MCF 10A (cell line): ENCODE measurements at regions not wholly inside any gene's neighbourhood (a gene's known extent, or its start where the extent isn't known, plus 50 kb on each side); places are given as distances from the start of the nearest gene placed in this dataset.

Experiments
- BruUV-seq: library from RNA; stranded (reverse); fragments of 400-500 nt; replicated peaks from 2 replicates; lab custom pipeline; 2021; lab: Mats Ljungman, UMichigan
- CTCF ChIA-PET: fragments of 300-600 bp; sonication (Branson Sonifier 250); formaldehyde crosslinking; extraction: SDS; loops from one replicate; lab custom pipeline; 2021; ENCODE audit warnings: antibody characterized with exemption, inconsistent platforms; lab: Yijun Ruan, JAX
- POLR2A ChIA-PET: fragments of 300-600, 350-650 bp; sonication (Branson Sonifier 250); formaldehyde crosslinking; extraction: SDS; loops from one replicate; lab custom pipeline; 2020; ENCODE audit warnings: antibody characterized with exemption, inconsistent platforms; lab: Yijun Ruan, JAX
- DNase-seq: peaks from one replicate; pipeline ENCODE4 v3.0.0-alpha.2; 2018; ENCODE audit not compliant: unreplicated experiment
- H3K27ac Mint-ChIP-seq: one replicate; pipeline ENCODE4 v1.8.0; 2022; ENCODE audit warnings: mild to moderate bottlenecking, low read depth, mixed read lengths; ENCODE audit not compliant: unreplicated experiment
- H3K27me3 Mint-ChIP-seq: one replicate; pipeline ENCODE4 v1.8.0; 2022; ENCODE audit warnings: mixed read lengths; ENCODE audit not compliant: insufficient read depth, unreplicated experiment
- H3K36me3 Mint-ChIP-seq: one replicate; pipeline ENCODE4 v1.8.0; 2022; ENCODE audit warnings: mild to moderate bottlenecking, moderate library complexity, mixed read lengths; ENCODE audit not compliant: insufficient read depth, unreplicated experiment
- H3K4me1 Mint-ChIP-seq: one replicate; pipeline ENCODE4 v1.8.0; 2022; ENCODE audit warnings: mixed read lengths; ENCODE audit not compliant: insufficient read depth, unreplicated experiment
- H3K4me3 Mint-ChIP-seq: one replicate; pipeline ENCODE4 v1.8.0; 2022; ENCODE audit warnings: mild to moderate bottlenecking, moderate library complexity, mixed read lengths; ENCODE audit not compliant: unreplicated experiment
- H3K9me3 Mint-ChIP-seq: one replicate; pipeline ENCODE4 v1.8.0; 2022; ENCODE audit warnings: mixed read lengths; ENCODE audit not compliant: unreplicated experiment
- CTCF ChIP-seq: fragments of 200-600 bp; IDR thresholded peaks from one replicate; pipeline ENCODE4 v1.8.0; 2022; ENCODE audit warnings: antibody characterized with exemption, mild to moderate bottlenecking; ENCODE audit not compliant: unreplicated experiment
- intact Hi-C: fragments of 100-400 bp; cut with micrococcal nuclease; formaldehyde crosslinking; loops from 2 replicates; pipeline ENCODE4 v1.14.1; 2022

GRCh38 chr11:57123590-57123989, 58.2 kb upstream of the LRRC55 start:
- BruUV-seq, result no TSS peak
- intact Hi-C loops, result no loop called here
- H3K36me3 Mint-ChIP-seq, result no peaks in the 10 kb centered on the region
- peaks cover 11% of the 10 kb centered on the region for H3K4me1 Mint-ChIP-seq
- no peak for TF ChIP-seq CTCF
- CTCF ChIA-PET, result interaction anchor here (0.6 to 25.4 kb wide), 3 partner anchors 126 to 280 kb away, joined by 4 to 324 read pairs (median 4); no protein-coding TSS in a partner anchor
- DNase-seq, result no peak
- H3K27ac Mint-ChIP-seq, result no peak overlapping the region
- no peak overlapping the region for H3K4me3 Mint-ChIP-seq
- H3K9me3 Mint-ChIP-seq, result no peaks in the 10 kb centered on the region
- POLR2A ChIA-PET, result no interaction called here
- no peaks in the 10 kb centered on the region for H3K27me3 Mint-ChIP-seq

GRCh38 chr11:57124505-57124904, 57.2 kb upstream of the LRRC55 start:
- ChIA-PET CTCF (interaction anchor here (0.5 to 25.4 kb wide), 4 partner anchors 24 to 283 kb away, joined by 3 to 324 read pairs (median 4); no protein-coding TSS in a partner anchor), POLR2A (no interaction called here)
- intact Hi-C loops, result no loop called here
- no peak for TF ChIP-seq CTCF
- H3K27me3 Mint-ChIP-seq, result no peaks in the 10 kb centered on the region
- H3K36me3 Mint-ChIP-seq, result no peaks in the 10 kb centered on the region
- no TSS peak for BruUV-seq
- peaks cover 11% of the 10 kb centered on the region for H3K4me1 Mint-ChIP-seq
- no peak for DNase-seq
- H3K4me3 Mint-ChIP-seq, result no peak overlapping the region
- H3K9me3 Mint-ChIP-seq, result no peaks in the 10 kb centered on the region
- no peak overlapping the region for H3K27ac Mint-ChIP-seq

DNA sequence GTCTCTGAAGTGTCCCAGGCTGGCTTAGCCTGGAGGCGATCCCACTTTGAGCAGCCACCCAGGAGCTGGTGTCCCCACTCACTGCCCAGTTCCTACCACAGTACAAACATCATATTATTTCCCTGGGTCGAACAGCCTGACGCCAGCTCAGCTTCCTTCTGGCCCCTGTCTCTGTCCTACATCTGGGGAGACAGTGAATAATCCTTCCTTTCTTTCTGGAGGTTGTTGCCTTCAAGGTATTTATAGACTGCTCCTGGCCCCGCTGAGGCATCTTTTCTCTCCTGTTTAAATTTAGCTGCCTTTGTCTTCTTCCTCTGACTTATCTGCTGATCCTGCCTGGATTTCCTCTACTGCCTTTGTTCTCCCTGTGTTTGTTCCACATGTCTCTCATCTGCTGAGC, 56.8 kb upstream of the LRRC55 start:
- H3K36me3 Mint-ChIP-seq, result no peaks in the 10 kb centered on the region
- POLR2A ChIA-PET, result interaction anchor here (1.3 kb wide), 1 partner anchor 17 kb away, joined by 3 read pairs; no protein-coding TSS in a partner anchor
- CTCF ChIA-PET, result interaction anchor here (0.5 to 25.4 kb wide), 4 partner anchors 23 to 284 kb away, joined by 3 to 324 read pairs (median 4); no protein-coding TSS in a partner anchor

More for the DNA sequence above, 56.8 kb upstream of the LRRC55 start:
- Mint-ChIP-seq H3K4me1 (peaks cover 11% of the 10 kb centered on the region), H3K27me3 (no peaks in the 10 kb centered on the region), H3K9me3 (no peaks in the 10 kb centered on the region), H3K4me3 (no peak overlapping the region), H3K27ac (no peak overlapping the region)
- no TSS peak for BruUV-seq
- TF ChIP-seq CTCF, result no peak
- intact Hi-C loops, result no loop called here
- no peak for DNase-seq
